HPDE6-E6E7 (cell line): ENCODE measurements at regions not wholly inside any gene's neighbourhood (a gene's known extent, or its start where the extent isn't known, plus 50 kb on each side); places are given as distances from the start of the nearest gene placed in this dataset.

Experiments used
- DNase-seq: peaks from one replicate; pipeline ENCODE4 v3.0.0; 2011; ENCODE audit warnings: missing footprints; ENCODE audit errors: extremely low spot score

GRCh38 chr9:97747201-97747965, 50.2 kb upstream of the XPA start:
- no peak for DNase-seq

- DNase-seq, result no peak
Observed at GRCh38 chr9:97748525-97748924, 51.4 kb upstream of the XPA start.

- no peak for DNase-seq
Observed at GRCh38 chr9:97749928-97750327, 52.8 kb upstream of the XPA start.

GRCh38 chr9:97751531-97751930, 54.4 kb upstream of the XPA start:
- DNase-seq, result no peak

- peak; percentile 23 for DNase-seq
Observed at GRCh38 chr9:97752274-97752673, 55.1 kb upstream of the XPA start.

- no peak for DNase-seq
Observed at GRCh38 chr9:97753364-97753763, 56.2 kb upstream of the XPA start.

- DNase-seq, result no peak
Observed at GRCh38 chr9:97753975-97754374, 56.8 kb upstream of the XPA start.

GRCh38 chr9:97755618-97756267, 58.6 kb upstream of the XPA start:
- no peak for DNase-seq

GRCh38 chr9:97756991-97757390, 59.9 kb upstream of the XPA start:
- no peak for DNase-seq

- DNase-seq, result peak; percentile 54
Observed at GRCh38 chr9:97758334-97758916, 61.3 kb upstream of the XPA start.

GRCh38 chr9:97759581-97760288, 62.6 kb upstream of the XPA start:
- DNase-seq, result no peak

- DNase-seq, result no peak
Observed at GRCh38 chr9:97761056-97761598, 64.0 kb upstream of the XPA start.

- DNase-seq, result no peak
Observed at GRCh38 chr9:97761879-97762278, 64.7 kb upstream of the XPA start.

- no peak for DNase-seq
Observed at GRCh38 chr9:97763874-97764273, 66.7 kb upstream of the XPA start.

- peak; percentile 32 for DNase-seq
Observed at GRCh38 chr9:97766092-97766491, 69.0 kb upstream of the XPA start.

GRCh38 chr9:97766610-97767009, 69.5 kb upstream of the XPA start:
- DNase-seq, result no peak

GRCh38 chr9:97767891-97768290, 70.8 kb upstream of the XPA start:
- DNase-seq, result no peak

GRCh38 chr9:97768746-97769145, 71.6 kb upstream of the XPA start:
- DNase-seq, result no peak

- no peak for DNase-seq
Observed at GRCh38 chr9:97769208-97769607, 72.1 kb upstream of the XPA start.

- no peak for DNase-seq
Observed at GRCh38 chr9:97770808-97771372, 73.8 kb upstream of the XPA start.

GRCh38 chr9:97771641-97772040, 74.5 kb upstream of the XPA start:
- DNase-seq, result no peak

- no peak for DNase-seq
Observed at GRCh38 chr9:97772145-97772544, 75.0 kb upstream of the XPA start.
